ENCODE measurements at regions not wholly inside any gene's neighbourhood (a gene's known extent, or its start where the extent isn't known, plus 50 kb on each side); places are given as distances from the start of the nearest gene placed in this dataset.
"Not testable (repeated sequence)": the region's sequence is repeated elsewhere in the genome, so short reads cannot be mapped to it uniquely, and the experiment has no call there.

DNA sequence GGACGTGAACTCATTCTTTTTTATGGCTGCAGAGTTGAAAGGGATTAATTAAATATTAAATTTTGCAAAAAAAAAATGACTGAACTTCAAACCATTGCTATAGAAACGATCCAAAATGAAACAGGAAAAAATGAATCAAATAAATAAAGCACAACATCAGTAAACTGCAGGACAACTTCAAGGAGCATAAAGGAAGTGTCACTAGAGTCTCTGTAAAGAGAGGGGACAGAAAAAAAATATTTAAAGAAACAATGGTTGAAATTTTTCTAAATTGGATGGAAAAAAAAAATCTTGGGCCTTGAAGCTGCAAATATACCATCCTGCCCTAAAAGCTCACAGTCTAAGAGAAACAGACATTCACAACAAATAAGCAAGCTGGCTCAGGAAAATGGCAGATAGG, 339.3 kb upstream of the INTU start:
- DNase-seq (ENCODE audit: low spot score), result no peak

DNA sequence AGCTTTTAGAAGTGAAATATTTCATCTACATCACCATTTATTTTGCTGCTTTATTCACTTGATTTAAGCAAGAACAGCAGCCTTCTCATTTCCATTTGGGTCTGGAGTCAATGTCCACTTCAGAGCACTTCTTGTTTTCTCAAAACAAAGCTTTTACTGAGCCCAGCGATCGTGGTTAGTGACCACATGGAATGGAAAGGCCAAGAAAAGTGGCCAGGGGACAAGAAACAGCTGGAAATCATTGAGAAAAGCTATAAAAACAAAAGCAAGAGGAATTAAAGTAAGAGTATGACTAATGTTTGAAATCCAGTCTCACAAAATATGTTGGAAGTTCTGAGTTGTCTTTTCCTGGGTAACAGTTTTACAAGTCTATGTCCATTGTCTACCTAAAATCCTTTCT, 328.4 kb upstream of the INTU start:
- no peak for DNase-seq (ENCODE audit: low spot score)

DNA sequence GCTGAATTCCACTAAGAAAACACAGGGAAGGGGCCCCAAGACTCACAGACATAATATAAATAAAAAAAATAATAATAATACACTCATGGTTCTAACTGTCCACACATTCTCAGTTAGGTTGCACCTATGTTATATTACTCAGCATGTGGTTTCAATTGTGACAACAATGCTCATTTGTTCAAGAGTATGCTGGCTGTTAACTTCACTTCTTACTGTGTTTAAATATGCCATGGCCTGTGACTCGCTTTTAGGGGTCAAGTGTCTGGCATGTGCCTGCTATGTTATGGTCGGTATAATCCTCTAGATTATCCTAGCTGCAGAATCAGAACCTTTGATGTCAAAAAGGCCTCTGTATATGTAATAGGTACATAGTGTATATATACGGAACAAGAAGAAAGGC, 324.8 kb upstream of the INTU start:
- no peak for DNase-seq (ENCODE audit: low spot score)

DNA sequence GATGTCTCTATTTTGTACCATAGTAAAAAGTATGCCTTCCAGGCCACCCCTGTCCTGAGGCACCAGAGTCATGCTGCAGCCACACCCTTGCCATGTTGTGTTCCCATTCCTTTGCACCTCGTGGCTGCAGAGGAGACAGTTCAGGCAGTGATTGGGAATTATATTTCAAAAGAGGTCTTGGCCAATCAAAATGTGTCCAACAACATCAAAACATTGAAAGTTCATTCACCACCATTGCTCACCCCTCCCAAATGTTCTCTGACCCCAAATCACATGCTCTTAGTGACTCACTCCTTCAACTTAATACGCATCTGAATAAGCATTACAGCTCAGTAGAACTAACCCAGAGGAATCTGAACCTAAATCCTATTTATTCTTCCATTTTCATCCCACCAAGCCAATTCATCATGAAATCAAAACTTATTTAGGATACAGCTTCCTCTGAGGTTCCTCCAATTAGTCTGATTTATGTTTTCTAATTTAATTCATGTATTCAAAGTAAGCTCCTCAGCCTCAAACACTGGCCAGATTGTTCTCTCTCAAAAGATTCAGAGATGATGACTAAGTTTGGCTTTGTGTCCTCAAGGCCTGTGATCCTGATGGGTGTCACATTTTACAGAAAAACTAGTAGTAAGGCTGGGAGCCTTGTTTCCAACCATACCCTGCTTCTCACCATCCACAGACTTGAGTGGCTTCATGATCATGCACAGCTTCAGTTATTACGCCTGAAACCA, 323.2 kb upstream of the INTU start:
- DNase-seq (ENCODE audit: low spot score), result no peak

DNA sequence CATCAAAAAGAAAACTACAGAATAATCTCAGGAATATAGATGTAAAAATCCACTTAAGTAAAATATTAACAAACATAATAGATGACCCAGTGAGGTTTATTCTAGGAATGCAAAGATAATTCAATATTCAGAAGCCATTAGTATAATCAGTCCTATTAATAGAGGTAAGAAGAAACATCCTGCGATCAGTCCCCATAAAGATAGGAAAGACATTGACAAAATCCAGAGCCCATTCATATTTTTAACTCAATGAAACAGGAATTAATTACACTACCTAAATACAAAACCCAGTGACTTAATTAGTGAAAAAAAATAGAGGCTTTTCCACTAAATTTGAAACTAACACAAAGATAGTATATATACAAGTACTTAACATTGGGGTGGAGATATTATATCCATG, 321.4 kb upstream of the INTU start:
- no peak for DNase-seq (ENCODE audit: low spot score)

DNA sequence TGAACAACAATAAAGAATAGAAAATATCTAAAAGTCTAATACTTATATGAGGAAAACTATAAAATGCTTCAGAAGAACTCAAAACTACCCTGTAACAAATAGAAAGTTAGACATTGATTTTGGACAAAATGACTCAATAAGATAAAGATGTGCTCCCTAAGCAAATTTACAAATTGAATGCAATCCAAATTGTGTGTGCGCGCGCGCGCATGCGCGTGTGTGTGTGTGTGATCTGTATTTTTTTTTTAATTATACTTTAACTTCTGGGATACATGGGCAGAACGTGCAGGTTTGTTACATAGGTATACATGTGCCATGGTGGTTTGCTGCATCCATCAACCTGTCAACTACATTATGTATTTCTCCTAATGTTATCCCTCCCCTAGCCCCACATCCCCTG, 320.8 kb upstream of the INTU start:
- DNase-seq (ENCODE audit: low spot score), result no peak

DNA sequence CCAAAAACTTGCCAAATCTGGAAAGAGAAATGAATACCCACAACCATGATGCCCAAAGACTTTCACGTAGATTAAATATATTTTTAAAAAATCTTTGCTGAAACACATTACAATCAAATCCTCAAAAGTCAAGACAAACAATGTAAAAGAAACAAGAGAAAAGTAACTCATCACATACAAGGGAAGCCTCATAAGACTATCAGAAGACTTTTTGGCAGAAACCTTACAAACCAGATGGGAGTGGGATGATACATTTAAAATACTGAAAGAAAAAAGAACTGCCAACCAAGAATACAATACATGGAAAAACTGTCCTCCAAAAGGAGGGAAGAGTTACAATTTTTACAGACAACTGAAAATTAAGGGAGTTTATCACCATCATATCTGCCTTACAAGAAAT, 319.0 kb upstream of the INTU start:
- DNase-seq (ENCODE audit: low spot score), result no peak

DNA sequence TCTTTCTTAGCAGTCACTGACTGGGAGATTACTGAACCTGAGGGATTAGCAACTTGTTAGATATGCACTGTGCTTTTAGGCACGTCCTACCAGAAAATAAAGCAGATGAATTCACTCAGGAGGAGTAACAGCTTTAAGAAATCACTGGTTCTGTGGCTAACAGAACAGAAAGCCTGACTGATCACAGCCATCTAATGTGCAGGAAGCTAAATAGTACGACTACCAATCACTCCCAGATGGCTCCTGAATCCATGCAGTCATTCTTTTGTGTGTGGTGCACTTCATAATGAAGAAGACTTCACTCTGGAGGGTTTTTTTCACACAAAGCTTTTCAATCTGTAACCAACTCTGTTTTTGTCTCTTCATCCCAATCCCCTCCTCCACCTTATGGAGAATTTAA, 305.3 kb upstream of the INTU start:
- no peak for DNase-seq (ENCODE audit: low spot score)

DNA sequence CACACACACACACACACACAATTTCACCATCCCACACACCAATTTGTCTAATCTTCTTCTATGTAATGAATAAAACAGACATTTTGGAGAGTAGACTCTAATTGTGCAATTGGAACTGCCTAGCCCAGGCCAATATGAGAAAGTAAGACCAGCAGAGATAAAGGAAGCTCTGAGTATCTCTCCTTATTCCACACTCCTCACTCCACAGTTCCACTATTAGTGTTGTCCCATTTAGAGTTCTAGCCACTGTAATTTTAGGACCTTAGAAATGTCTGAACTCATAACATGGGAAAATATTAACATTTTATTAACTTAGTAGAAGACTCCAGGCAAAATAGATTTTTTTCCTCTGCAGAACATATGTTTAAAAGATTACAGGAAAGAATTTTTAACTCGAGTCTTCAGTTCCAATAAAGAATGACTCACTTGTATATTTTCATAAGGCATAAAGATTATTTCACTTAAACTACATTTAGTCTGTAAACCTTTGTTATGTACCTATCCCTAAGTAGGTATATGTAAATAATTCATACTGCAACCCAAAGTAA, 297.6 kb upstream of the INTU start:
- DNase-seq (ENCODE audit: low spot score), result no peak

DNA sequence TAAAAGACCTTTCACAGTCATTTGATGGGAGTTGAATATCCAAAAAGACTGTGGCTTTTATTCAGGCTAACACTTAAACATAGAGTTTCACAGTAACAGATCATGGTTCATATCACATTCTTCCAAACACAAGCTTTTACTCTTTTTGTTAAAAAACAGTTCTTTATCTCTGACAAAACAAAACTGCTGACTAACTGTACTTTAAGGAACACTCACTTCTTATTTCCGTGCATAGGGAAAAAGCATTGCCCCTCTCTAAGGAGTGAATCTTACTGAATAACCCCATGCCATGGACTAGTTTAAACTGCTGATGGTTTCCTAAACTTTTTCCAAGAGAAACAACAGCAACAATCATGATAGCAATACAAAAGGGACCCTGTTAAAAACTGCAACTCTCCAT, 297.0 kb upstream of the INTU start:
- no peak for DNase-seq (ENCODE audit: low spot score)

DNA sequence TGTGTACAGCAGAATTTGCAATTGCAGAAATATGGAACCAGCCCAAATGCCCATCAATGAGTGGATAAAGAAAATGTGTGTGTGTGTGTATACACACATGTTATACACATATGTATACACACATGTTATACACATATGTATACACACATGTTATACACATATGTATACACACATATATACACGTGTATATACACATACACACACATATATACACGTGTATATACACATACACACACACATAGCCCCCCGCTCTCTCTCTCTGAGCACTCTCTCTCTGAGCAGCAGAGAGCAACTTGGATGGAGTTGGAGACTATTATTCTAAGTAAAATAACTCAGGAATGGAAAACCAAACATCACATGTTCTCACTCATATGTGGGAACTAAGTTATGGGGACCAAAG, 289.6 kb upstream of the INTU start:
- DNase-seq (ENCODE audit: low spot score), result not testable (repeated sequence)

DNA sequence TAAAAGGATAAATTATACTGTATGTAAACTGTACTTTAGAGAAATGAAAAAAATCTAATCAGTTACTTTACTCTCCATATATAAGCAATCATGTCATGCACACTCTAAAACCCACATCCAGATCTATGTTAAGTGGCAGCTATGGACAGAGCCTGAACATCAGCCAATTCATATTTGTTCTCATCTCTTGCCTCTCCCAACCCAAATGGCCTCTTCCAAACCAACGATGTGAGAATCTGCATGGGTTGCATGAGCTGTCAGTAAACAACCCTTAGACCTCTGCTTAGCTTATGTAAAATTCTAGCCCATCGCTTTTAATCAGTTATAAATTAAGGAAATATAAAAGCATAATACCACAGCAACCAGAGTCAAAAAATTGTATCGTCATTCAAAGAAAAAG, 288.7 kb upstream of the INTU start:
- no peak for DNase-seq (ENCODE audit: low spot score)

DNA sequence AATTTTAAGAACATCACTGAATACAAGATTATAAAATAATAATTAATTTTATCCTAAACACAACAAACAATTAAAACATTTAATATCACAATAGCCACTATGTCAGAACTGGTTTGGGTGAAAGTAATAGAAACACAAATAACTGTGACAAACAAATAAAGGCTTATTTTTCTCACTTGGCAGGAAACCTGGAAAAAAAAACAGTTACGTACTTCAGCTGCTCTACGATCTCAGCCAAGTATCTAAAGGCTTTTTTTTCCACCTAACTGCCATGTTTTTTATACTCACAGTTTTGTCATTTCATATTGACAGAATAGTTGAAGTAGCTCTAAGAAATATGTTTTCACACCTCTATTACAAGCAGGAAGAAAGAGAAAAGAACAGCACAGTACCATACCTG, 284.8 kb upstream of the INTU start:
- no peak for DNase-seq (ENCODE audit: low spot score)

DNA sequence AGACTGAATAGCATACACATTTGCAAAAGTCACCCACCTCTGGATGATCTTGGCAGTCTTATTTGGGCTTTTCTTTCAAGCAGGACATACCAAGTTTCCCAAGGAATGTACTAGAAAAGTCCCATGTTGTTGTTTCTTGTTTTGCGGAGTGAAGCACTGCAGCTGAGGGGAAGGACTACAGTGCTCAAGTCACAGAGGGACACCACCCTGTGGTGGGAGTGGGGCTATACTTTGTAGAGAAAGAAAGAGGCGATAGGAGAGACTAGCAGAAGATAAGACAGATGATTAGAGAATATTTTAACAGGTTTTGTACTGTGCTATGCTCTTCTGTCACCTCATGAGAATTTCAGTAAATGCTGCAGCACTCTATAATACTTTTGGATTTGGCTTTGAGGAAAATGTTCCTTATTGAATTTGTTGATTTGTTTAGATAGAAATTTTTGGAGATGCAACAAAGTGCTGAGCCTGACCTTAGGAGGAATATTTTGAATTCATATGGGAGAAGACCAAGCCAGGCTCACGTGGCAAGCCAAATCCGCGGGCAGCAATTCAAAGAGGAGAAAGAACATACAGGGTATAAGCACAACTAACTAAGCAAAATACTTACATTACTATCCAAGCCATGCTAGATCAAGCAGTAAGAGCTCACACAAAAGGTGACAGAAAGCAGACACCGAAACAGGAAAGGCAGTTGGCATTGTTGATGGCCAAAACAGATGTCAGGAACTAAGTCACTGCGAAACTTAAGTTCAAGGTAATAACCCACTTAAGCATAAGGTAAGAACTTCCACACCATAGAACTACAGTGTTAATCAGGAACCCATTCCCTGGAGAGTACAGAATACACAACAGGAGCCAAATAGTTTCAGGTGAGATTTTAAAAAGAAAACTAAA, 280.3 kb upstream of the INTU start:
- DNase-seq (ENCODE audit: low spot score), result no peak

DNA sequence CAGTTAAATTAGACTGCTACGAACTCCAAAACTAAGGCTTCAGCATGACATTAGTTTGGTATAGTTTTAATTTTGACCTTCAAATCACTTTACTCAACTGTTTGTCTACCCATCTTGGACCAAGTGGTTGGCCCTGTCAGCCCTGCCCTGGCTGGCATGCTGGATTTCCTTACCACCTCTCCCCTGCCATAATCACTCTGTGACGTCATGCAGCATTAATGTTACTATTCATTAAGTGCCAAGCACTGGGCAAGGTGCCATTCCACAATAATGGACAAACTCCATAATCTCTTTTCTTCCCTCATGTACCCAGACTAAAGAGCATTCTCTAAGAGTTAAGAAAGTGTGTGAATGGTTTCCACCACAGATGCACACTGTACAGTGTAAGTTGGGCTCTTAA, 277.0 kb upstream of the INTU start:
- no peak for DNase-seq (ENCODE audit: low spot score)

DNA sequence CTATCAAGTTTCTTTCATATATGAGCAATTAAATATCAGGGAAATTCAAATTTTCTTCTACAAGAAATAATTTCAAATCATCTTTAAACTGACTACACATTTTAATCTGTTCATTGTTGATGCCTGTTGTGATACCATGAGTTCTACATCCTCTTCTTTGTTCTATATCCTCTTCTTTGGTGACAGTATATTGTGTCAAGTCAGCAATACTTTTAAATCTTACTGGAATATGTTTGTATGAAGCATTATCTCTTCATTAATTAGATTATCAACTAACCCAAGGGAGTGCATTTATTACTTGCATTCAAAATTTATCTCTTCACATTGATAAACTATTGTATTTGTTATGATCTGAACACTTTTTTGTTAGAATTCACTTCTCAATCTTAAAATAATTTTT, 275.0 kb upstream of the INTU start:
- DNase-seq (ENCODE audit: low spot score), result no peak

DNA sequence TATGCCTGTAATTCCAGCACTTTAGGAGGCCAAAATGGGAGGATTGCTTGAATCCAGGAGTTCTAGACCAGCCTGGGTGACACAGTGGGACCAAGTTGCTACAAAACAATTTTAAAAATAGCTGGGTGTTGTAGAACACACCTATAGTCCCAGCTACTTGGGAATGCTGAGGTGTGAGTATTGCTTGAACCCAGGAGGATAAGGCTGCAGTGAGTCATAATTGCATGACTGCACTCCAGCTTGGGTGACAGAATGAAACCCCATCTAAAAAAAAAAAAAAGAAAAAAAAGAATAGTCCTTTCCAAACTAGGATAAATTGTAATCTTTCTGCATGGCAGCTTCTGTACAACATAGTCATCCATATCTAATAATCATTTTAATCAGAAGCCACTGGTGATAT, 270.1 kb upstream of the INTU start:
- DNase-seq (ENCODE audit: low spot score), result no peak

DNA sequence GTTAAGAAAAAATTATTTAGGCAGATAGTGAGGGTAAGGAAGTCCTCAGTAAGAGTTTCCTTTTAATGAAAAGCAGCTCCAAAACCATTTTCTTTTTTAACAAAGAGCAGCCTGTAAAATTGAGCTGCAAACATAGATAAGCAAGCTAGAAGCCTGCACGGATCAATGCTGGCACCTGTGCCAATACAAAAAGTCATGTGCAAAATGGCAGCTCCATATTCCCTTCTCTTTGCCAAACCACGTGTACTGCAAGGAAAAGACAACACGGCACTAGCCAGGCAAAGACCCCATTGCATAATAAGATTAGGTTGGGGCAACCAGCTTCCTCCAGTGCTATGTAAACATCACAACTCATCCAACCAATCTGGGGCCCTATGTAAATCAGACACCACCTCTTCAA, 268.4 kb upstream of the INTU start:
- DNase-seq (ENCODE audit: low spot score), result no peak

DNA sequence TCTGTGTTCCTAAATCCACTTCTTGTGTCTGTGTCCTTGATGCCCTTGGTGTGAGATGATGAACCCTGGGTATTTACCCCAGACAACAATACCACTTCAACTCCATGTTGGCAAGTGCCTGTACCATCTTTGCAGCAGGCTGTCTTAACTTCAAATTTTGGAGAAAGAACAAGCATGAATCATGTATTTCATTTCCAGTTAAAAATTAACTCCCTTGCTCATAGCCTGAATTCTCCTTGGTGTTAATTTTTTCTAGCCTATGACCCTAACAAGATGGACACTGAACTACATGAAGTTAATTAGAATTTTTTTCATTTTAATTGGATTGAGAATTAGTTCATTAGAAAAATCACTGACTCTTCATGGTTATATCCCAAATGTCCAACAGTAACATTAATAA, 267.8 kb upstream of the INTU start:
- DNase-seq (ENCODE audit: low spot score), result no peak

DNA sequence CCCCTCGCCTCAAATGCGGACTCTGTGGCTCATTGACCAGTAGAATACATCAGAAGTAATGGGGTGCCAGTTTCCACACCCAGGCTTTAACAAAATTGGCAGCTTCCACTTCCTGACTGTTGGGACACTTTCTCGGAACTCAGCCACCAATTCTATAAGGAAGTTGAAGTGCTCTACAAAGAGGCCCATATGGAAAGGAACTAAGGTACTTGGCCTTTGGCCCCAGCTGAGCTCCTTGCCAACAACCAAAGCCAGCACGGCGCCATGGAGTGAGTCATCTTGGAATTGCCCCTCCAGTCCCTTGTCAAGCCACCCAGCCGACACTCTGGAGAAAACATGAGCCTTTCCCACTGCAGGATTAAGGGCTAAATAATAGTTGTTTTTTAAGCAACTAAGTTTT, 262.2 kb upstream of the INTU start:
- DNase-seq (ENCODE audit: low spot score), result no peak

DNA sequence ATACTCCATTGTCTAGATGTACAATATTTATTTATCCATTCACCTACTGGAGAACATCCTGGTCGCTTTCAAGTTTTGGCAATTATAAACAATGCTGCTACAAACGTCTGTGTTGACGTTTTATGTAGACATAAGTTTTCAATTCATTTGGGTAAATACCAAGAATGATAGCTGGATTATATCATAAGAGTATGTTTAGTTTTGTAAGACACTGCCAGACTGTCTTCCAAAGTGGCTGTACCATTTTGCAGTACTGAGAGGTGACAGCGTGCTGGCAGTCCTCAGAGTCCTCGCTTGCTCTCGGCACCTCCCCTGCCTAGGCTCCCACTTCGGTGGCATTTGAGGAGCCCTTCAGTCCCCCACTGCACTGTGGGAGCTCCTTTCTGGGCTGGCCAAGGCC, 253.3 kb upstream of the INTU start:
- no peak for DNase-seq (ENCODE audit: low spot score)

DNA sequence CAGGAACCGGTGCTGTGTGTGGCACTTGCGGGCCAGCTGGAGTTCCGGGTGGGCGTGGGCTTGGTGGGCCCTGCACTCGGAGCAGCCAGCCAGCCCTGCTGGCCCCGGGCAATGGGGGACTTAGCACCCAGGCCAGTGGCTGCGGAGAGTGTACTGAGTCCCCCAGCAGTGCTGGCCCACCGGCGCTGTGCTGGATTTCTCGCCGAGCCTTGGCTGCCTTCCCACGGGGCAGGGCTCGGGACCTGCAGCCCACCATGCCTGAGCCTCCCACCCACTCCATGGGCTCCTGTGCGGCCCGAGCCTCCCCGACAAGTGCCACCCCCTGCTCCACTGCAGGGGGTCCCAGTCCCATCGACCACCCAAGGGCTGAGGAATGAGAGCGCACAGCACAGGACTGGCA, 252.8 kb upstream of the INTU start:
- DNase-seq (ENCODE audit: low spot score), result not testable (repeated sequence)

DNA sequence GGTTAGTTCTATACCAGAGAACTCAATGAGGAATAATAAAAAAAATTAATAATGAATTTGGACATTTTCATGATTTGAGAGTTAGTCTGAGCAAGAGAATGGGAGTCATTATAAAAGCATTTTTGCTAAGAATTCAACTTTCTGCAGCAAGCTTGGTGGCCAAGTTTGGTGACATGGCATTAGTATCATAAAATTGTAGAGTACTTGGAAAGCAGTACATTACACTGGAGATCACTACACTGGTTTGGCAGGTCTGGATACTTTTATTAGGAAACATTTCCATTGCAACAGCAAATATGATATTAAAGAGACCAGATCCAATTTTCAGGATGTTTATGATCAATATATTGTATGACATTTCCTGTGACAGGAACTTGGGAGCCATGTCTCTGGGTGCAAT, 249.1 kb upstream of the INTU start:
- no peak for DNase-seq (ENCODE audit: low spot score)
